ENCODE measurements at regions not wholly inside any gene's neighbourhood (a gene's known extent, or its start where the extent isn't known, plus 50 kb on each side); places are given as distances from the start of the nearest gene placed in this dataset.
"Not testable (repeated sequence)": the region's sequence is repeated elsewhere in the genome, so short reads cannot be mapped to it uniquely, and the experiment has no call there.

DNA sequence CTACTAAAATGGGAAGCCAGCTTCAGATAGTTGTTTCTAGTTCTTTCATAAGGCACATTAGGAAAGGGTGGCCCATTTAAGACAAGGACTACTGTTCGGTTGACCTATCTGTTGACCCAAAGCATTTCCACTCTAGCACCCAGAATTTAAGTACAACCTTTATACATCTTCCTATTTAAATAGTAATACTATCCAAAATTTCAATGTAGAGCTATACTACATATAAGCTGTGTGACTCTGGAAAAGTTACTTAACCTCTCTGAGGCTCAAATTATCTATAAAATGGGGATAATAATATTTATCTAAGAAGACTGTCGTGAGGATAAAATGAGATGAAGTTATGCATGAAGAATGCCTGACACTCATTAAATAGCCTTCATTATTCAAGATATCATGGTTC is 82.0 kb upstream of the TMEM164 start:
- DNase-seq = no peak
- Histone ChIP-seq H3K4me3 (replicated peaks in 1 of 3) (no peak overlapping the region), H3K9me3 (no peaks in the 10 kb centered on the region), H3K36me3 (no peaks in the 10 kb centered on the region), H3K27ac (no peak overlapping the region), H3K27me3 (no peaks in the 10 kb centered on the region), H3K4me1 (no peaks in the 10 kb centered on the region)
- intact Hi-C loops (cut with DNase I) = no loop called here
- no peak for TF ChIP-seq POLR2A (IDR thresholded peaks at IDR 0.05)
- TF ChIP-seq CTCF (IDR thresholded peaks at IDR 0.05) = no peak
- WGBS, 2 donors = 86 to 95% methylated on average over 2 of the region's 2 CpGs

- Histone ChIP-seq H3K4me1 (no peaks in the 10 kb centered on the region), H3K27me3 (no peaks in the 10 kb centered on the region), H3K36me3 (no peaks in the 10 kb centered on the region), H3K27ac (no peak overlapping the region), H3K9me3 (no peaks in the 10 kb centered on the region), H3K4me3 (replicated peaks in 1 of 3) (no peak overlapping the region)
- TF ChIP-seq CTCF (IDR thresholded peaks at IDR 0.05) = no peak
- TF ChIP-seq POLR2A (IDR thresholded peaks at IDR 0.05) = no peak
- intact Hi-C loops (cut with DNase I) = no loop called here
- WGBS, 2 donors = 79 to 86% methylated on average over 2 of the region's 2 CpGs
- DNase-seq = no peak
Measured at GRCh38 chrX:109922190-109922589, 80.7 kb upstream of the TMEM164 start.

GRCh38 chrX:109925003-109925402 is 77.9 kb upstream of the TMEM164 start:
- H3K4me1 ChIP-seq; H3K4me3 ChIP-seq (replicated peaks in 1 of 3); DNase-seq; H3K36me3 ChIP-seq; intact Hi-C loops (cut with DNase I); H3K27ac ChIP-seq; H3K9me3 ChIP-seq; H3K27me3 ChIP-seq: not testable (repeated sequence)
- WGBS, 2 donors = 92 to 96% methylated on average over 3 of the region's 3 CpGs

- H3K4me3 ChIP-seq (replicated peaks in 1 of 3) = no peak overlapping the region
- H3K9me3 ChIP-seq = no peaks in the 10 kb centered on the region
- intact Hi-C loops (cut with DNase I) = no loop called here
- no peaks in the 10 kb centered on the region for H3K4me1 ChIP-seq
- no peak overlapping the region for H3K27ac ChIP-seq
- TF ChIP-seq CTCF (IDR thresholded peaks at IDR 0.05) (no peak), POLR2A (IDR thresholded peaks at IDR 0.05) (no peak)
- no peaks in the 10 kb centered on the region for H3K27me3 ChIP-seq
- no peaks in the 10 kb centered on the region for H3K36me3 ChIP-seq
- no peak for DNase-seq
Measured at GRCh38 chrX:109925656-109926055, 77.3 kb upstream of the TMEM164 start.

DNA sequence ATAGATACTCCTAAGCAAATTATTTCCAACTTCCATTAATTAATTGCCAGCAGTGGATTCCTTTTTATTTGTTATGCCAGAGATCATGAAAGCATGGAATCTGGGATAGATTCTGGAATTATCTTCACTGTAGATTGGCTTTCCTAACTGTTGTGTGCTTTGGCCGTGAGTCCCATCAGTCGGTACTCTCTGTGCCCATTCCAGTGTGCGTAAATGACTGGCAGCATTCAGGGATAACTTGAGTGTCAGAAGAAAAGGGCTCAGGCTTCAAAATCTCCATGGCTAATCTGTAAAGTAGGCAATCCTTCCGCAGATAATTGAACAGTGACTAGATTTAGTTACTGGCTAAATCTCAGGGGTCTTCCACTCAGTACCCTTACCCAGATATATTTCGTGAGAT is 76.8 kb upstream of the TMEM164 start:
- TF ChIP-seq POLR2A (IDR thresholded peaks at IDR 0.05) (no peak), CTCF (IDR thresholded peaks at IDR 0.05) (no peak)
- no peak overlapping the region for H3K4me3 ChIP-seq (replicated peaks in 1 of 3)
- H3K27me3 ChIP-seq = no peaks in the 10 kb centered on the region
- no peaks in the 10 kb centered on the region for H3K36me3 ChIP-seq
- H3K4me1 ChIP-seq = no peaks in the 10 kb centered on the region
- H3K9me3 ChIP-seq = no peaks in the 10 kb centered on the region
- DNase-seq = no peak
- intact Hi-C loops (cut with DNase I) = no loop called here
- WGBS, 2 donors = 92 to 95% methylated on average over 4 to 5 of the region's 5 CpGs
- no peak overlapping the region for H3K27ac ChIP-seq
